ENCODE measurements at regions not wholly inside any gene's neighbourhood (a gene's known extent, or its start where the extent isn't known, plus 50 kb on each side); places are given as distances from the start of the nearest gene placed in this dataset.

DNA sequence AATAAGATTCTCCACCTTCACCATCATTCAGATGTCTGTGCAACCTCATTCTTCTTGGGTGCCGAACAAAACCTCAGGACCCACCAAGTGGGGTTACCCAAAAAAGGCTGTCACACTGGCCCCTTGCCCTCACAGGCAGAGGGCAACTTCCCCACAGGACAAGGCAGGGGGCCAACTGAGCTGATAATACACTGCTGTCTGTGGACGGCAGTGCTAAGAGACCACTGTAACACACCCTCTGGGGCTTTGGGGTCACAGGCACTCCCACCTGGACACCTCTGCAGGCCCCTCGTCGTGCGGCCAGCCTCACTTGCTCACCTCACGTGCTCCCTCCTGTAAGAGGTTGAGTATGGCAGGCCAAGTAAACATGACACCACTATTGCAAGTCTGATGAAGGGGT, 515.8 kb upstream of the COX7C start (continued):
- TF ChIP-seq, protein P1, sequence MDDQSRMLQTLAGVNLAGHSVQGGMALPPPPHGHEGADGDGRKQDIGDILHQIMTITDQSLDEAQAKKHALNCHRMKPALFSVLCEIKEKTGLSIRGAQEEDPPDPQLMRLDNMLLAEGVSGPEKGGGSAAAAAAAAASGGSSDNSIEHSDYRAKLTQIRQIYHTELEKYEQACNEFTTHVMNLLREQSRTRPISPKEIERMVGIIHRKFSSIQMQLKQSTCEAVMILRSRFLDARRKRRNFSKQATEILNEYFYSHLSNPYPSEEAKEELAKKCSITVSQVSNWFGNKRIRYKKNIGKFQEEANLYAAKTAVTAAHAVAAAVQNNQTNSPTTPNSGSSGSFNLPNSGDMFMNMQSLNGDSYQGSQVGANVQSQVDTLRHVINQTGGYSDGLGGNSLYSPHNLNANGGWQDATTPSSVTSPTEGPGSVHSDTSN (IDR thresholded peaks at IDR 0.05; ENCODE audit: insufficient replicate concordance, low read depth, low read length) = no peak
- TF ChIP-seq ZNF622 (IDR thresholded peaks at IDR 0.05) = no peak

DNA sequence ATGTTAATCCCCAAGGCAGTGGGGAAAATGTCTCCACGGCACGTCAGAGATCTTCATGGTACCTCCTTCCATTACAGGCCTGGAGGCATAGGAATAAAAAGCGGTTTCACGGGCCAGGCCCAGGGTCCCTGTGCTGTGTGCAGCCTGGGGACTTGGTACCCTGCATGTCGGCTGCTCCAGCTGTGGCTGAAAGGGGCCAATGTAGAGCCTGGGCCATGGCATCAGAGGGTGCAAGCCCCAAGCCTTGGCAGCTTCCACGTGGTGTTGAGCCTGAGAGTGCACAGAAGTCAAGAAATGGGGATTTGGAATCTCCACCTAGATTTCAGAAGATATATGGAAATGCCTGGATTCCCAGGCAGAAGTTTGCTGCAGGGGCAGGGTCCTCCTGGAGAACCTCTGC, 508.9 kb upstream of the COX7C start:
- Histone ChIP-seq H3K36me3 (ENCODE audit: control insufficient read depth in 2 of 2, insufficient read depth in 2 of 2, low read length in 1 of 2) (no peaks in the 10 kb centered on the region), H3K79me2 (ENCODE audit: control insufficient read depth, insufficient read depth, low read length) (no peaks in the 10 kb centered on the region), H3K4me2 (ENCODE audit: control insufficient read depth, insufficient read depth) (no peak overlapping the region), H3K9ac (ENCODE audit: control insufficient read depth, insufficient read depth, low read length) (no peak overlapping the region), H3K27ac (ENCODE audit: control insufficient read depth, insufficient read depth) (no peak overlapping the region), H3K27me3 (replicated peaks in 1 of 2; ENCODE audit: control insufficient read depth in 2 of 2, insufficient read depth in 2 of 2, low read length in 1 of 2) (no peaks in the 10 kb centered on the region), H3K4me1 (ENCODE audit: control insufficient read depth, insufficient read depth, low read length) (no peaks in the 10 kb centered on the region), H3K4me3 (no peak overlapping the region), H3K9me3 (replicated peaks; ENCODE audit: control insufficient read depth, insufficient read depth, low read length) (no peaks in the 10 kb centered on the region), H2AFZ (ENCODE audit: control insufficient read depth, low read depth, low read length) (no peak overlapping the region), H4K20me1 (ENCODE audit: control insufficient read depth, insufficient read depth) (no peaks in the 10 kb centered on the region; the same call in 1 of the 2 replicates)
- DNase-seq (ENCODE audit: low read depth, low spot score) (no peak), FAIRE-seq (no peak), ATAC-seq (no peak)
- WGBS (ENCODE audit: insufficient coverage, insufficient replicate concordance, low lambda C conversion rate, missing lambda C conversion rate) = 28% methylated on average over 6 of the region's 6 CpGs
- SMC1A ChIA-PET (ENCODE audit: uncharacterized antibody, unreplicated experiment) = no interaction called here
- no TSS peak for BruUV-seq (replicated peaks)
- RAD21 ChIA-PET (ENCODE audit: unreplicated experiment) = no interaction called here
- TF ChIP-seq CBX5 (IDR thresholded peaks at IDR 0.05; ENCODE audit: low read depth) (no peak), HCFC1 (IDR thresholded peaks at IDR 0.05; ENCODE audit: low read length) (no peak), KDM1A (IDR thresholded peaks at IDR 0.05; ENCODE audit: borderline replicate concordance) (no peak), GATAD2B (conservative IDR thresholded peaks at IDR 0.05; ENCODE audit: low read depth) (no peak), SRF (IDR thresholded peaks at IDR 0.05; ENCODE audit: low read depth in 2 of 2, low read length in 2 of 2) (no peak), ETV6 (conservative IDR thresholded peaks at IDR 0.05 in 1 of 2, IDR thresholded peaks at IDR 0.05 in 1 of 2; ENCODE audit: borderline replicate concordance in 1 of 2, low read depth in 1 of 2) (no peak), RCOR1 (conservative IDR thresholded peaks at IDR 0.05; ENCODE audit: low read depth, low read length) (no peak)
- TF ChIP-seq, protein P2, sequence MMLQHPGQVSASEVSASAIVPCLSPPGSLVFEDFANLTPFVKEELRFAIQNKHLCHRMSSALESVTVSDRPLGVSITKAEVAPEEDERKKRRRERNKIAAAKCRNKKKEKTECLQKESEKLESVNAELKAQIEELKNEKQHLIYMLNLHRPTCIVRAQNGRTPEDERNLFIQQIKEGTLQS (IDR thresholded peaks at IDR 0.05; ENCODE audit: borderline replicate concordance, extremely low read depth, low read depth, low read length) = no peak
- TF ChIP-seq, protein P3, sequence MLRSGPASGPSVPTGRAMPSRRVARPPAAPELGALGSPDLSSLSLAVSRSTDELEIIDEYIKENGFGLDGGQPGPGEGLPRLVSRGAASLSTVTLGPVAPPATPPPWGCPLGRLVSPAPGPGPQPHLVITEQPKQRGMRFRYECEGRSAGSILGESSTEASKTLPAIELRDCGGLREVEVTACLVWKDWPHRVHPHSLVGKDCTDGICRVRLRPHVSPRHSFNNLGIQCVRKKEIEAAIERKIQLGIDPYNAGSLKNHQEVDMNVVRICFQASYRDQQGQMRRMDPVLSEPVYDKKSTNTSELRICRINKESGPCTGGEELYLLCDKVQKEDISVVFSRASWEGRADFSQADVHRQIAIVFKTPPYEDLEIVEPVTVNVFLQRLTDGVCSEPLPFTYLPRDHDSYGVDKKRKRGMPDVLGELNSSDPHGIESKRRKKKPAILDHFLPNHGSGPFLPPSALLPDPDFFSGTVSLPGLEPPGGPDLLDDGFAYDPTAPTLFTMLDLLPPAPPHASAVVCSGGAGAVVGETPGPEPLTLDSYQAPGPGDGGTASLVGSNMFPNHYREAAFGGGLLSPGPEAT (IDR thresholded peaks at IDR 0.05; ENCODE audit: low read depth) = no peak
- in situ Hi-C loops (cut with MboI) = no loop called here
- POLR2A ChIA-PET = no interaction called here
- CTCF ChIA-PET = no interaction called here
- intact Hi-C loops (cut with micrococcal nuclease; ENCODE audit: unreplicated experiment) = no loop called here
